Kidney glomerular epithelial cell (primary cell): ENCODE measurements at regions not wholly inside any gene's neighbourhood (a gene's known extent, or its start where the extent isn't known, plus 50 kb on each side); places are given as distances from the start of the nearest gene placed in this dataset.

Experiments used
- DNase-seq: peaks from one replicate; lab custom pipeline; 2025; lab: John Stamatoyannopoulos, UW

DNA sequence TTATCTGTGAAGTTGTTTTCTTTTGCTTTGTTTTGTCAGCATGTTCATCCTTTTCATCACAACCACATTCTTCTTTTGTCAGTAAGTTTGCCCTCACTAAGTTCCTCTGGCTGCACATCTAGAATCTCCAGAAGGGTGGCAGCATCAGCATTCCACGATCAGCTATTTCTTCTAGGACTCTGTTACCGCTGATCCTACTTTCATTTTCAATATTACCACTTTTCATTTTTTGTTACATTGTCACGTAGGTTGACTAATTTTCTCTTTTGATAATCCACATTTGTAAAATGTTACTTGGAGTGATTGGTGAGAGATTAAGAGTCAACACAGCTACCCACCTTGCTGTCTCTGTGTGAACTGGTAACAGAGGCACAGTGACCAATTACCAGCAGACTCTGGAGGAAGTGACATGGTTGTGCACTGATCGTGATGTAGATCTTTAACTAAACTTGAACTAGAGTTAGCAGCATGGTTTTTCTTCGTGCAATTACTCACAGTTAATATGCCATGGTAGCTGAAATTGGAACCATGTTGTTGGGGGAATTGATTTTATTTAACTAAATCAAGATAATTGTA, 307.9 kb upstream of the SLC35B3 start:
- no peak for DNase-seq

DNA sequence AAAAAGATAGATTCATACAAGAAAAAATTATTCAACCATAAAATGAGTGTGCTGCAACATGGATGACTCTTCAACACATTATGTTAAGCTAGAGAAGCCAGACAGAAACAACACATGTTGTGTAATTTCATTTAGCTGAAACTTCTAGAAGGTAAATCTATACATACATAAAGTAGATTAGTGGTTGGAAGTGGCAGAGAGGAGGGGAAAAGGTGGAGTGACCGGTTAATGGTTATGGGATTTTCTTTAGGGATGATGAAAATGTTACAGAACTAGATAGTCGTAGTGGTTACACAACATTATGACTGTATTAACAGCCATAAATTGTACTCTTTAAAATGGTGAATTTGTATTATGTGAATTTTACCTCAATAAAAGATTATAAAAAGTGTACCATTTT, 304.1 kb upstream of the SLC35B3 start:
- DNase-seq: no peak

DNA sequence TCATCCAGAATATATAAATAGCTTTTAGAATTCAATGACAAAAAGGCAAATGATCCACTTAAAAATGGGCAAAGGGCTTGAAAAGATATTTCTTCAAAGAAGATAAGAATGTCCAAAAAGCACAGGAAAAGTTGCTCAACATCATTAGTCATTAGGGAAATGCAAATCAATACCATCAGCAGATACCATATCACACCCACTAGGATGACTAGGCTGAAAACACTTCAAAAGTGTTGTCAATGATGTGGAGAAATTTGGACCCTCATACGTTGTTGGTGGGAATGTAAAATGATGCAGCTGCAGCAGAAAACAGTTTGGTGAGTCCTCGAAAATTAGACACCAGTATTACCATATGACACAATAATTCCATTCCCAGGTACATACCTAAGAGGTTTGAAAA, 303.6 kb upstream of the SLC35B3 start:
- DNase-seq: no peak

DNA sequence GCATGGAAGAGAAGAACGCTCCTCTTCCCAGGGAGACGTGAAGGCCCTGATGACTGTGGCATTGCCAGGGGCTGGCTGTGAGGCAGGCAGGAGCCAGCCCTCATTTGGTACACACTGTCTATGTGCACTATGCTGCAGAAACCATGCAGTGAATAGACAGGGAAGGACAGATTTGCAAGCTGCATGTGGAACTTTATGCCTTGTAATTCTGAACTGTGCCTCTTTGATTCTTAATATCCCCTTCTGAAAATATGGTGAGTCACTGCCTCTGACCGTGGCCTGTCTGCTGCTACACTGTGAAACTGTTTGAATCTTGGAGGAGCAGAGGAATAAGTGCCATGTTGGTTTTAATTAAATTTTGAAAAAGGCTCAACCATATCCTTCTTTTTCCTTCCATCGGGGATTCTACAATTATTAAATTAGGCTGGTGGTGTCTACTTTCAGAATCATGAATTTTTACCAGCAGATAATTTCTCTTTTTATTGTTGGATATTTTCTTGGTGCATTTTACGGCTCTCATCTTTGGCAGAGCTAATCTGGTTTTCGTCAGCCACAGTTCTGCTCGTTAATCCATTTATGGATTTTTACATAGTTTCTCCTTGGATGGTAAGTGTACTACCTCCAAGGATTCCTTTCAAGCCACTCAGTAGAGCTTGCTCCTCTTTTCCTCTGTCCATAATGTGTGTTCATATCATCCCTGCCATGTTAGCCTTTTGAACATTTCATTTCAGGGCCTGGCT, 301.0 kb upstream of the SLC35B3 start:
- DNase-seq: no peak

DNA sequence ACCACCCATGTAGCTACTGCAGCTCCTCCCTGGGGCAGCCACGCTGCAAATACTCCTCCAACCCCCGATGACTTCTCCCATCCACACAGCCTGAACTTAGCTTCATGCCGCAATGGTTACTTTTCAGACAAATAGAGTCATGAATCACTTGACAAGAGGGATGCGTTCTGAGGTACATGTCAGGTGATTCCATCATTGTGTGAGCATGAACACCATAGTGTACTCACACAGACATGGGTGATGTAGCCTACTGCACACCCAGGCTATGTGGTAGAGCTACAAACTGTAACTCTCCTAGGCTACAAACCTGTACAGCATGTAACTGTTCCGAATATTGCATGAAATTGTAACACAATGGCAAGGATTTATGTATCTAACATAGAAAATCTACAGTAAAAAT, 298.5 kb upstream of the SLC35B3 start:
- no peak for DNase-seq

DNA sequence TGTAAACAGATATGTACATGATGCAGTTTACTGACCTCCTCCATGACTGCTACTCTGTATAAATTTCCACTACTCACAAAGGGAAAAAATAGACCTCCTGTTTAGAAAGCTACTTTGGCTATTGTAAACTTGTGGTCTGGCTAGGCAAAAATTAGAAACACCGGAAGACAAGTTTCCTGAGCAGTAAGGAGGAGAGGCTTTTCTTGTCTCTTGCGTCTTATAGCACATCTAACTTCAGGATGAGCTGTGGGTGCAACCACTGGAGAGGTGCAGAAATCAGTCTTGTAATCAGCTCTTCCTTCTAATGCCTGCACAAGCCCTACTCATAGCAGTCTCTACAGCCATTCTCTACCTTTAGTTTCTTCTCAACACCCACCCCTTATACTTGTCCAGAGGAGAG, 296.5 kb upstream of the SLC35B3 start:
- DNase-seq: no peak

DNA sequence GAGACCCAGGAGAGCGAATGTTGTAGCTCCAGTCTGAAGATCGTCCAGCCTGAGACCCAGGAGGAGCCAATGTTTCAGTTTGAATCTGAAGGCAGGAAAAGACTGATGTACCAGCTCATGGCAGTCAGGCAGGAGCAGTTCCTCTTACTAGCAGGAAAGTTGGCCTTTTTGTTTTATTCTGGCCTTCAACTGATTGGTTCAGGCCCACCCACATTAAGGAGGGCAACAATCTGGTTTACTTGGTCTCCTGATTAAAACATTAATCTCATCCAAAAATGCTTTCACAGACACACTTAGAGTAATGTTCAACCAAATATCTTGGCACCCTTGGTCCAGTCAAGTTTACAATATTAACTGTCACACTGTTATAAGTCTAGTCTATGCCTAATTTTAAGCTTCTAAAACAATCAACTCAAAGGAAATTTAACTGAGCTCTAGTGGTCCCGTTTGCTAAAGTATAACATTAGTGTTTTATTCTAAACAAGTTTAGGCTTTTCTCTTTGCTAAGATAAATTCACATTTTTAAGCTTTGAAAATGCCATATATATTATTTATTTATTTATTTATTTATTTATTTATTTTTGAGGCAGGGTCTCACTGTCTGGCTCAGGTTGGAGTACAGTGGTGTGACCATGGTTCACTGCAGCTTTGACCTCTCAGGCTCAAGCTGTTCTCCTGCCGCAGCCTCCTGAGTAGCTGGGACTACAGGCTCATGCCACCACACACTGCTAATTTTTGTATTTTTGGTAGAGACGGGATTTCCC, 275.5 kb upstream of the SLC35B3 start:
- no peak for DNase-seq

DNA sequence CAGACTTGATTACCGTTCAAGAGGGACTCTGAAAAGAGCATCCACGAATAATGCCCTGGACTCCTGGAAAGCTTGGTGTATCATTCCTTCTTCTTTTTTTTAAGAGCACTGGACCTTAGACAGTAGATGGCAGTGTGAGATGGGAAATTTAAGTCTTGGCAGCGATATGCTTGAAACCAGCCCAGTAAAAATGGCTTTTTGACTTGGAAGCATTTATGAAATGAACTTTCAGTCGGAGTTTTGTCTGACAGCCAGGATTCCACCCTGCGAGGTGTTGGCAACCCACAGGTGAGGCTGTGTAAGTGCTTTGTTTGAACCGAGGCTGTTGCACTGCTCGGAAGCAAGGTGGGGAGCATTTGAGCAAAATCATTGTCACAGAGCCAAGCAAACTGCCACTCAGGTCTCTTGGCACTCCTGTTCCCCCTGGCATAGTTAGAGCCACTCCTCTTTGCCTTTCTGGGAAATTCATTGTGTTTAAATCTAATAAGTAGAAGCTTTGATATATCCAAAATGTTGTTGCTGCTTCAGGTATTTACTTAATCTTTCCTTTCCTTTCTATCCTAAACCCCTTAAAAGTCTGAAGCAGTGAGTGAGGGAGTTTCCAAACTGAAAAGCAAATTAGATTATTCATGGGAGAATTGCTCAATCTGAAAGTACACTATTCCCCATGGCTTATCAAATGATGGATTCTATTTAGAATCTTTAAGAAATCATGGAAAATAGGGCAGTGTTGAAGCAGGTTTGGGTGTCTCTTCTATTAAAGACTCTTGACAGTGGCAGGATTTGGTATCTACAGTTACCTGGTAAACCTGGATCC, 272.8 kb upstream of the SLC35B3 start:
- peak; percentile 49 for DNase-seq

DNA sequence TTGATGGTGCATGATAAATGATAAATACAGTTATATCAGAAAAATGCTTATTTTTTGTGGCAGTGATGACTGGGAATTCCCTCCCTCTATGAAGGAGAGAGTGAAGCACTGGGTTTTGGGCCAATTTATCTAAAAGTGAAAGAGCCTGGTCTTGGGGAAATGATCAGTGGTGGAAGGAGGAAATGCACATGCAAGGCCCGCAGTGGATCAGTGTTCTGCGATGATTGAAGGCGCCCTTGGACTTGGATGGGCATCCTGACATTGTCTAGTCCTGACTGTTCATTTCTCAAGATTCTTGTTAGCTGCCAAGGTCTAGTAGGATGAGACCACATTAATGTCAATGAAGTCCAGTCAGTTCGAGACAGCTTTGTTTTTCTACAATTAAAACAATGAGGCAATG, 272.0 kb upstream of the SLC35B3 start:
- DNase-seq: no peak

DNA sequence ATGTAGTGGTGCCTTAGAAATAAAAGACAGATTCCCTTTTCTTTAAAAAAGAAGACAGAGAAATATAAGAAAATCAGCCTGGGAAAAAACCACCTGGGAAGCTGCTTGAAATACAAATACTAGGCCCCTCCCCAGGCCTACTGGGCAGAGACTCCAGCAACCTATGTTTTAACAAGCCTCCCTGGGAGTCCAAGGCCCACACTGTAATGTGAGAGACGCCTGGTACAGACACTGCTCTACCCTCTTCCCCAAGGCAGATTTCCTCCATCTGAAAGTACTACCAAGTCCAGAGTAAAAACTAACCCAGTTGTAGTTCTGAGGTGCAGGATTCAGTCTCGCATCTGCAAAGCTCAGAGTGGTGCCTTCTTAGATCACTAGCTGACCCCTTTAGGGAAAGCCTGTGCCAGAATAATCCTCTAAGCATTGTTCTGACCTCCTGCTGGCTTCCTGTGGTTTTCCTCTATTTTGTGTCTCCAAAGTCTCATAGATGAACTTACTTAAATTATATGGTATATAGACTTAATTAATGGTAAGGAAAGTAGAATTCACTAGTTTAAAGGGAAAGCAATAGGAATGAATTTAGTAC, 270.2 kb upstream of the SLC35B3 start:
- no peak for DNase-seq

DNA sequence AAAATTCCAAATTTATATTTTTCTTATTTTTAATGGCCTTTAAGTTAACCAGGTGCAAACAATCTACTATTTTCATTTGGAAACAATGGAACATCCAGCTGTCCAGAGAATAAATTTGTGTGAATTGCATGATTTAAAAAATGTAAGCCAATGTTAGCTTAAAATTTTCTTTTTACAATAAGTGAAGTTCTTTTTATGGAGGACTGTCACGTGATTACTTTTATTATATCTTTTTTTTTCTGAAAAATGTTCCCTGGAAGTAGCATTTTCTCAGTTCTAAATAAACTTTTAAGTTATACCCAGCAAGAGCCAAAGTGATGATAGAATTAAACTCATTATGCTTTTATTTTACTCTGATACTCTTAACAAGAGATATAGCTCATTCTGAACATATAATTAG, 267.7 kb upstream of the SLC35B3 start:
- no peak for DNase-seq

DNA sequence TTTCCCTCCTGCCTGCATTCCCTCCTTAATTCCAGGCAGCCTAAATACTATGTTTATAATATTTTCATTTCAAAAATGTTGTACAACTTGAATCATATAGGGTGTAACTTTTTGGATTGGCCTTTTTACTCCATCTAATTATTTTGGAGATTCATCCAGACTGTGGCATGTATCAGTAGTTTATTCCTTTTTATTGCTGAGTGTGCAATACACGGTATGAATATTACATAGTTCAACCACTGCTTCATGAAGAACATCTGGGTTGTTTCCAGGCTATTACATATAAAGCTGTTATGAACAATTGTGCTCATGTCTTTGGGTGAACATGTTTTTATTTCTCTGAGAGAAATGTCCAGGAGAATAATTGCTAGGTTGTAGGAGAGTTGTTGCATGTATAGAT, 253.5 kb upstream of the SLC35B3 start:
- DNase-seq: no peak

DNA sequence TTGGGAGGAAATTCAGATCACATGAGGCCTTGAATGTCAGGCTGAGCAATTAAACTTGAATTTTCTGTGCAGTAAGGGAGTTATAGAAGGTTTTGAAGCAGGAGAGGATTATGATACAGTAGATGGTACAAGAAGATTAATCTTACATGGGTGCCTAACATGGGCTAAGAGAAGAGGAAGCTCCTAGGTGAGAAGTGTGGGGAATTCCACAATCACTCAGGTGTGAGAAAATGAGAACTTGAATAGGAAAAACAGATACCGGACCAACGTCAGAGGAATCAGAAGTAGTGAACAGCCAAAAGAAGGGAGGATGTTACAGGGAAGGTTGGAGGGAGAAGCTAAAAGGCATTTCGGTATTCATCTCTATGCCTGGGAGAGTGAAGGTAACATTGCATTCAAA, 250.7 kb upstream of the SLC35B3 start:
- DNase-seq: no peak

DNA sequence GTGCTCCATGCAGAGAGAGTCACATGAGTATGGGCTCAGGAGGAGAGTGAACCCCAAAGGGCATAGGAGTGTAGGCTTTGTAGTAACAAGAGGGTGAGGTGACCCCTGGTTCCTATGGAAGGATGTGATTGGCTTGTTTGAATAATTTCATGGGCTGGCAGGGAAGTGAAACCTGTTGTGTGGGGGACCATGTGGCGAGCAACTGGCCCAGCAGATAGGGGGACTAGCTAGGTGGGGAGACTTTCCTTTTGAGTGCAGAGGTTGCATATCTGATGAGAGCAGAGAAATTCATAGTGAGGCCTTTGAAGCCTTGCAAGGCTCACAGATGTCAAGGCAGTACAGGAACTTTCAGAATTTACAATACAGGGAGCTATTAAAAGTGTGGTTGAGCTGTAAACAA, 247.9 kb upstream of the SLC35B3 start:
- no peak for DNase-seq

DNA sequence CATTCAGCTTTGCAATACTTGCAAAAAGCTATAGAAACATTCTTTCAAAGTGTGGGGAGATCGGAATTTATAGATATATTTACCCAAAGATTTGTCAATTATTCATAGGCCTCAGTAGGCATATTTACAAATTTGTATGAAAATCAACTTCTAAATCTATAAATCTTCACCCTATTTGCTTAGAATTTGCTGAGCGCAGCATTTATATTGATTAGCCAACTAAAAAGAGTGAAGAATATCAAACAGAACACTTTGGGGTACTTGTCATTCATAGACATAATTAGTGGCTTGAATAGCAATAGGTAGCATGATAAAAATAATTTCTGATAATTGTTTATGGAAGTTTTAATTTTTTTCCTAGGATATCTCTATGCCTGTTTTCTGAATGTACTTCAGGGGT, 244.5 kb upstream of the SLC35B3 start:
- no peak for DNase-seq

DNA sequence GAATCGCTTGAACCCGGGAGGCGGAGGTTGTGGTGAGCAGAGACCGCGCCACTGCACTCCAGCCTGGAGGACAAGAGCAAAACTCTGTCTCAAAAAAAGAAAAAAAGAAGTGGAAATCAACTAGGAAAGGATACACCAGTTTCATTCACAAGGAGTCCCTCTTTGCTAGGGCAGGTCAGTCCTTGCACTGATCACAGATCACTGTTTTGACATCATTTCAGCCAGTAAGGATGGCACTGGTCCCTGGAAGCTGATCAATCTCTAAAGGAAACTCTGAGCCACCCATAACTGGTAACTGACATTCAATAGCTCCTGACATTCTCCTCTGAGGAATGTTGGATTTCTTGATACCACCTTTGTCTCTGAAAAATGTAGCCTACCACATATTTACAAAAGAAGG, 243.1 kb upstream of the SLC35B3 start:
- no peak for DNase-seq

DNA sequence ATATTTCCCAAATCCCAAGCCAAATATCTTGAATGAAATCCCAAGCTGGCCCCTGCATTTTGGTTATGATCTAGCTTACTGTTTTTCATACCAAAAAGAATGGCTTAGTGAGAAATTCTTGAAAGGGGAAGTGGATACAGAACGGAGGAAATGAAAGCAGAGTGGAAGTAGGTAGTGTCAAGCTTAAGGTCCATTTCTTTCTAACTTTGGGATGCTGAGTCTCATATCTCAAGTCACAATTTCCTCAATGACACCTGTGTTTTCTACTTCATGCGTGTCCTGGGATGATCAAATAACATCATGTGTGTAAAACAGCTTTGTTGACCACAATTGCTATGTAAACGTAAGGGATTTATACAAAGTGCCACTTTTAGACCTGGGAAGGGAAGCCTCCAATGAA, 238.8 kb upstream of the SLC35B3 start:
- no peak for DNase-seq

DNA sequence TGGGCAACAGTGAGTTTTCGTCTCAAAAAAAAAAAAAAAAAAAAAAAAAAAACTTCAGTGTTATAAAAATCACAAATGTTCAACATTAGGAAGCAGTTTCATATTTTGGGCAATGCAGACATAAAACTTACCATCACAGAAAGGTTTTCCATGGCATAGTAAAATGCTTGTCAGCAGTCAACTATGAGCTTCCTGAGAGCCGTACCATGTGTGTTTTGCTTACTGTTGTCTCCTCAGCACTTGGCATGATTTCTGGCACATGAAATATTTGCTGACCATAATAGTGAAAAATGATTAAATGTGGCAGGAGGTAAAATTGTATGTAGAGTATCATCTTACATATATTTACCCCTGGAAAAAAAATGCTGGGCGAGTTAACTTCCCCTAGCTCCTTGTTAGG, 237.5 kb upstream of the SLC35B3 start:
- no peak for DNase-seq

DNA sequence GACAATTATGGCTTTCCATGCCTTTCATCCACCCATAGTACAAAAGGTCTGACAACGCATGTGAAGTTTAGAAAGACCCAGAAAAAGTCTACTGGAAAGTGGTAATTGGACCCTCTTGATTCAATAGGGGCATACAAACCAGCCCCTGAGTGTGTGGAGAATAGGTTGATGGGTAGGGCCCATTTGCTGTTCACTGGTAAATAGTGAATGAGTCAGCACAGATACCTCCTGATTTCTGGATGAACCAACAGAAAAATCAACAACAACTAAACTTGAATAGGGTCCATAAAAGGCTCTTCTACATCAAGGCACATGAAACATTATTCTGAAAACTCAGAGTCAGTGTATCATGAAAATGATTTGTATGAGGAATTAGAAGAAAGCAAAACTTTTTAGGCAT, 235.4 kb upstream of the SLC35B3 start:
- DNase-seq: no peak

DNA sequence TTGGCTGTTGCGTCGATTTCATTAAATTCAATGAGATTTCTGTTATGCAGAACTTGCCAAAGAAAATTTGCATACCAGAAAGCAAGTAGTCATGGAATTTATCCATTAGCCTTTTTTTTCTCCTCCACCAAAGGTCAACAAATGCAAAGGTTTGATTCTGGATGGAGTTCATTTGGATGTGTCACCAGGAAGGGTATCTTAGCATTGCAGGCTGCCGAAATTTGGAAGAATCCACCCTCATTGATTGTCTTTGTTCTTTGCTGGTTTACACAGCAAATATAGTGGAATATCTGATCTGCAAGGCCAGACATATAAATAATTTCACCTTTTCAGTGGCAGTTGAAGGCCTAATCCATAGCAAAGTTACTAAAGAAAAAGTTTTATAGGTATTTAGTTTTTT, 229.4 kb upstream of the SLC35B3 start:
- no peak for DNase-seq

DNA sequence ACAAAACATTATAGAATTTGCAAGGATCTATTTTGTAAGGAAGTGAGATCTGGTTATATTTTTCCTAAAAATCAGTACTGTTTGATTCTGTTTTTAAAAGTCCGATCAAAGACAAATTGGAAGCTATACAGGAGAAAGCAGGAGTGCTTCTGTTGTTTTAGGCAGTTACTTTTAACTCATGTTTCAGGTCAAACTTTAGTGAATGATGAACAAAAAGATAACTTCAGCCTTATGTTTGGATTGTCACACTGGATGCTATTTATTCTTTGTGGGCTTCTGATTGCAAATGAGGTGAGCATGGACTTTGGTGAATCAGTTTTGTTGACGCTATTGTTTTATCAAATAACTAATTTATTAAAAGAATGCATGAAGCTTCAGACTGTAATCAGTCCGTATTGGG, 228.7 kb upstream of the SLC35B3 start:
- DNase-seq: no peak
